LNCaP clone FGC (cell line): ENCODE measurements at regions not wholly inside any gene's neighbourhood (a gene's known extent, or its start where the extent isn't known, plus 50 kb on each side); places are given as distances from the start of the nearest gene placed in this dataset.

Experiments
- DNase-seq: peaks from one replicate; pipeline ENCODE4 v3.0.0-alpha.2; 2011; ENCODE audit warnings: low read depth
- H3K4me3 ChIP-seq: 2 replicates; pipeline ENCODE4 v1.5.1; 2011; ENCODE audit warnings: mild to moderate bottlenecking, low read depth, low read length, control low read depth
- TF ChIP-seq, protein P1 (sequence below): IDR thresholded peaks from 2 replicates; pipeline ENCODE4 v1.5.1; 2012; ENCODE audit warnings: mild to moderate bottlenecking; ENCODE audit not compliant: control insufficient read depth, insufficient read depth; ENCODE audit errors: extremely low read depth

DNA sequence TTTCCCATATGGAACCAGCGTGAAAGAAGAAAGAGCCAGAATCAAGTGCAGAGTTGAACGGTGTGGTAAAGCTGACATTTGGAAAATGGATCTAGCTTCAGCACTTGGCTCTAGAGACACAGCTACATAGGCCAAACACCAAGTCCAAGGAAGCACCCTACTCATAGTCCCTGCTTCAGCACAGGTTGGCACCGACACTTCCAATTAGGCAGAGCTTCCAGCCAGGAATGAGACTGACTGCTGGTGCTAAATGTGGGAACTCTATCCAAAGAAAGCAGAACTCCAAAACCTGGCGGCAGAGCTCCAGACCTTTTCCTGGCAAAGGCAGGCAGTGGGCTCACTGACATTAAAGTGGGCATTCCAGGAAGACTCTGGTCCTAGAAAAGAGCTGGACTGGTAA lies 125.4 kb upstream of the CTNNA2 start:
- DNase-seq, result no peak
- TF ChIP-seq, protein P1, sequence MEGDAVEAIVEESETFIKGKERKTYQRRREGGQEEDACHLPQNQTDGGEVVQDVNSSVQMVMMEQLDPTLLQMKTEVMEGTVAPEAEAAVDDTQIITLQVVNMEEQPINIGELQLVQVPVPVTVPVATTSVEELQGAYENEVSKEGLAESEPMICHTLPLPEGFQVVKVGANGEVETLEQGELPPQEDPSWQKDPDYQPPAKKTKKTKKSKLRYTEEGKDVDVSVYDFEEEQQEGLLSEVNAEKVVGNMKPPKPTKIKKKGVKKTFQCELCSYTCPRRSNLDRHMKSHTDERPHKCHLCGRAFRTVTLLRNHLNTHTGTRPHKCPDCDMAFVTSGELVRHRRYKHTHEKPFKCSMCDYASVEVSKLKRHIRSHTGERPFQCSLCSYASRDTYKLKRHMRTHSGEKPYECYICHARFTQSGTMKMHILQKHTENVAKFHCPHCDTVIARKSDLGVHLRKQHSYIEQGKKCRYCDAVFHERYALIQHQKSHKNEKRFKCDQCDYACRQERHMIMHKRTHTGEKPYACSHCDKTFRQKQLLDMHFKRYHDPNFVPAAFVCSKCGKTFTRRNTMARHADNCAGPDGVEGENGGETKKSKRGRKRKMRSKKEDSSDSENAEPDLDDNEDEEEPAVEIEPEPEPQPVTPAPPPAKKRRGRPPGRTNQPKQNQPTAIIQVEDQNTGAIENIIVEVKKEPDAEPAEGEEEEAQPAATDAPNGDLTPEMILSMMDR, result no peak

DNA sequence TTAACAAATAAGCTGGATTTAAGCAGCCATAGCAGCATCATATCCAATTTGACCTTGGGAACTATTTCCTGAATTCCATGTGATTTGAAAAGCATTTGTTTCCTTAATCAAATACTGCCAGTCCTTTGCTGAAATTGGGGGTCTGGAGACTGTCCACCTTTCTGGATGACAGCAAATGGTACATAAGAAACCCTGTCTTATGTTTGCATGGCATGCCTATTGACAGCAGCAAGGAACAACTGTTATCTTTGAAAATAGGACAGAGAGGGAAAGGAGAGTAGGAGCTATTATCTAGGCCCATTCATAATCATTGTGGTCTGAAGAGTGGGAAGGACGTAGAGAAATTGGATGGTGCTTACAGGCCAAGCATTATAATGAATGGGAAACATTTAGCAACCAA lies 129.2 kb upstream of the CTNNA2 start:
- no peak overlapping the region for H3K4me3 ChIP-seq
- DNase-seq, result no peak
- TF ChIP-seq, protein P1, result no peak

More for the DNA sequence above, 125.4 kb upstream of the CTNNA2 start:
- no peak overlapping the region for H3K4me3 ChIP-seq

DNA sequence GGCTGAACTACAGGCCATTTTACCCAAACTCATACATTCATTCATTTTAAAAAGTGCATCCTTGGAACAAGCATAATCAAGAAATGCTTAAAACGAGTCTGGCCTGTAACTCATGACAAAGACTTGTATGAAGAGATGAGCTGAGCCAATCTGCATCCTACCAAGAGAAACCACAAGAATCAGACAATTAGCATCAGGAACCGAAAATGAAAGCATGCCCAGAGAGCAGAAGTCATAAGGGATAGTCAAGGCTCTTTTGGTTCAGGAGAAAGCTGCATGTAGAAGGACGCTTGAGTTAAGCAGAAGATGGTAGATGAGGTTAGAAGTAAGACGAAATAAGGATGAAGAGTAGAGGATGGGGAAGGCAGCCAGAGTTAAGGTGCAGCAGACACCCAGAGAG lies 137.0 kb upstream of the CTNNA2 start:
- DNase-seq, result no peak
- TF ChIP-seq, protein P1, result no peak
- no peak overlapping the region for H3K4me3 ChIP-seq

DNA sequence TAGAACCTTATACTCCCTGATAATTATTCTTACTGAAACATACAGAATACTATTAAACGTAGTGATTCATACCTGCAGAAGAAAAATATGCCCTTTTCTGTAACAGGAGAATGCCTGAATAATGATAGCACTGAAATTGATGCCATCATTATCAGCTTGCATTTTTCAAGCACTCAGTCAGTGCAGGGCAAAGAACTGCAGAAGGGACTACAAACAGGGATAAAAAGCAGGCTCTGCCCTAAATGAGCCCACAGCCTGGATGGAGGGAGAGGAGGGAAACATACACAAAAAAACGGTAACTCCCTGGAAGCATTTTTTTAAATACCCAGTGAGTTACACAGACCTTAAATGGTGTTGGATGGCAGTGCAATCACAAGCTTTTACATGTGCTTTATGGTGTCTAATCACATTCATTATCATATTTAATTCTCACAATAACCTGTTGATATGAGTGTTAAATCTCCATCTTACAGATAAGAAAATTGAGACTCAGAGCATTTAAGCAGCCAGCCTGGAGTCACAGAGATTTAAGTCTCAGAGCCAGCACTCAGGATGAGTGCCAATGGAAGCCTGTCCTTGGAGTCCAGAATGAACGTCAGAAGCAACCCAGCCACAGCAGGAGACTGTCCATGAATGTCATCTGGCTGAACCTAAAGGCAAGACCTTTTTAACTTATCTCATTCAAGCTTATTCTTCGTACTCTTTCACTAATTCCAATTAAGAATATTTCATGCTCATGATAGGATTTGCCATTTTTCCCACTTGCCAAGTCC lies 139.3 kb upstream of the CTNNA2 start:
- TF ChIP-seq, protein P1, result no peak
- no peak for DNase-seq
- no peak overlapping the region for H3K4me3 ChIP-seq

DNA sequence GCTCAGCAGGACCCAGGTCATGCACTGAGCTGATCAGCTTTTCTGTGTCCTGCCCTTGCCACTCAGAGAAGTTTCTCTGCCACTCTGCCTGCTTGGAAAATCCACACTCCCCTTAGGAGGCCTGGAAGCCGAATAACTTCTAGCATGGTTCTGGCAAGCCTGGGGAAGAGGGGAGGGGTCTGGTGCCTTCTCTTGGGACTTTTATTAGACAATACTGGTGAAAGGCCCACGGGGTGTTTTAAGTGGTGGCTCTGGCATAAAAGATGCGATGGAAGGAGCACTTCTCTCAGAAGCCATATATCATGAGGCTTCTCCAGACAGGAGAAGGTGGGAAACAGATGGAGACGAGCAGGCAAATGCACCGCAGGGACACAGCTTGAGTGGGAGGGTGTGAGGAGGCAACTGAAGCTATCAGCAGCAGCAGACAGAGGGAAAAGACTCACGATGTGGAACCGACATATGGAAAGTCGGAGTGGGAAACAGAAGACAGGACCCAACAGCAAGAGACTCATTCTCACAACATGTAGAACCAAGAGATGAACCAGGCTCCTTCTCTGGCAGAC lies 141.8 kb upstream of the CTNNA2 start:
- TF ChIP-seq, protein P1, result no peak
- H3K4me3 ChIP-seq, result no peak overlapping the region
- DNase-seq, result no peak

DNA sequence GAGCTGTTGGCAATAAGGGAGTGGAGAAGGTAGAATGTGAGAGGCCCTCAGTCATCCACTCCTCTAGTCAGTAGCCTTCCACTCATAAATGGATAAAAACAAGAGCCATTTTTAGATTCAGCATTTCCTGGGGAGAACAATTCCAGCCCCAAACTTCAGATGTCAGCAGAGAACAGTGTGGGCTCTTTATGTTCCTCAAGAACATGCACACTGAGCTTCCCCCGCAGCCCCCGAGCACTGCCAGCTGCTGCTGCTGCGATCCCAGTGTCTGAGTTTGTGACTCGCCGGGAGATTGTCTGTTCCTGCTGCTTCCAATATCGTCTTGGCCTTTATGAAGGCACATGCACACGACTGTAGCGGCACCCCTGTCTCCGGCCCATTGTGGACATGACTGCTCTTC lies 143.7 kb upstream of the CTNNA2 start:
- H3K4me3 ChIP-seq, result no peak overlapping the region
- TF ChIP-seq, protein P1, result no peak

DNA sequence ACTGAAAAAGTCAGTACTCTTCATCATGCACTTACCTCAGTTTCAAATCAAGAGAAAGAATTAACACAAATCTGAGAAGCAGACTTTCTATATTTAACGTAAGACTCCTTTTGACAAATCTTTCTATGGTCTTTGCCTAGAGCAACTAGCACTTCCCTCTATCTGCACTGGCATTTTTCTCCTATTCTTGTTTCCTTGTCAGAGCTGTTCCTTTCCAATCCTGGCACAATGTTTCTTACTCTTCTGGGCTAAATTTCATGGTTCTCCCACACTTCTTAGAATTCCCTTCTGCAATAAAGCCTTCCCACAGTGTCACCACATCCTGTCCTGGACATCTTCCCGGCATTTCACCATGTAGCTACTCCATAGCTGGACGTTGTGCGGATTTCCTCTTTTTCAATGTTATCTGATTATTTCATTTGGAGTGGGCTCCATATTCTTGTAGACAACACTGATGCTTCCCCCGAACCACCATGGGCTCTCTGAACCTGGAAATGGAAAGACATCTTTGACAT lies 144.7 kb upstream of the CTNNA2 start:
- no peak overlapping the region for H3K4me3 ChIP-seq
- no peak for DNase-seq
- TF ChIP-seq, protein P1, result no peak

More for the DNA sequence above, 143.7 kb upstream of the CTNNA2 start:
- no peak for DNase-seq
